HCT116 (cell line): ENCODE measurements at regions not wholly inside any gene's neighbourhood (a gene's known extent, or its start where the extent isn't known, plus 50 kb on each side); places are given as distances from the start of the nearest gene placed in this dataset.

ENCODE experiments used
- EZH2 ChIP-seq: fragments of 200-600 bp; sonication (generic); IDR thresholded peaks from 2 replicates; pipeline ENCODE4 v1.6.1; 2017; ENCODE audit warnings: antibody characterized with exemption, mixed run types
- POLR2A ChIP-seq: IDR thresholded peaks from 2 replicates; pipeline ENCODE4 v1.7.0; 2011; ENCODE audit warnings: borderline replicate concordance; ENCODE audit not compliant: insufficient read depth, insufficient read length; ENCODE audit errors: extremely low read depth
- YY1 ChIP-seq: IDR thresholded peaks from 2 replicates; pipeline ENCODE4 v1.6.1; 2011; ENCODE audit warnings: low read length, low read depth, moderate library complexity, mild to moderate bottlenecking; ENCODE audit not compliant: insufficient replicate concordance; ENCODE audit errors: extremely low read depth

GRCh38 chr6:51257938-51258337 lies 439.3 kb downstream of the TFAP2B start:
- no peak for TF ChIP-seq POLR2A
- no peak for TF ChIP-seq EZH2
- no peak for TF ChIP-seq YY1
